GM12873 (cell line): ENCODE measurements at regions not wholly inside any gene's neighbourhood (a gene's known extent, or its start where the extent isn't known, plus 50 kb on each side); places are given as distances from the start of the nearest gene placed in this dataset.

Experiments used
- CTCF ChIP-seq: IDR thresholded peaks from 2 replicates; pipeline ENCODE4 v1.5.1; 2012; ENCODE audit warnings: low read depth, mild to moderate bottlenecking, moderate library complexity, low read length, control low read depth; ENCODE audit not compliant: insufficient read depth; ENCODE audit errors: missing control alignments

GRCh38 chr20:50308166-50308512, 117.5 kb downstream of the CEBPB start:
- no peak for TF ChIP-seq CTCF

- no peak for TF ChIP-seq CTCF
These were observed 118.1 kb downstream of the CEBPB start for GRCh38 chr20:50308513-50309279.

GRCh38 chr20:50309280-50309763, 118.7 kb downstream of the CEBPB start:
- no peak for TF ChIP-seq CTCF

- TF ChIP-seq CTCF: no peak
These were observed 119.4 kb downstream of the CEBPB start for GRCh38 chr20:50309764-50310672.

- TF ChIP-seq CTCF: no peak
These were observed 120.0 kb downstream of the CEBPB start for GRCh38 chr20:50310673-50311051.

GRCh38 chr20:50311308-50312001, 120.8 kb downstream of the CEBPB start:
- no peak for TF ChIP-seq CTCF
